Mesothelial cell of epicardium (in vitro differentiated cells): ENCODE measurements at regions not wholly inside any gene's neighbourhood (a gene's known extent, or its start where the extent isn't known, plus 50 kb on each side); places are given as distances from the start of the nearest gene placed in this dataset.
A peak's percentile ranks its signal among the peaks of the same experiment; 100 is the strongest.

ENCODE experiments used
- DNase-seq, 2 experiments: peaks; one replicate each; pipeline ENCODE4 v3.0.0; 2021; ENCODE audit warnings: low spot score in 2 of 2; ENCODE audit not compliant: unreplicated experiment in 2 of 2
- H3K27ac Mint-ChIP-seq: 2 replicates; pipeline ENCODE4 v1.8.0; 2021; ENCODE audit warnings: mixed read lengths
- H3K27me3 Mint-ChIP-seq: 2 replicates; pipeline ENCODE4 v1.8.0; 2021; ENCODE audit warnings: low read depth, mixed read lengths
- H3K36me3 Mint-ChIP-seq: 2 replicates; pipeline ENCODE4 v1.8.0; 2021; ENCODE audit warnings: mixed read lengths
- H3K4me1 Mint-ChIP-seq: 2 replicates; pipeline ENCODE4 v1.8.0; 2021; ENCODE audit warnings: mixed read lengths
- H3K4me3 Mint-ChIP-seq: 2 replicates; pipeline ENCODE4 v1.8.0; 2021; ENCODE audit warnings: mild to moderate bottlenecking, moderate library complexity, mixed read lengths
- H3K9me3 Mint-ChIP-seq: 2 replicates; pipeline ENCODE4 v1.8.0; 2021; ENCODE audit warnings: mixed read lengths
- CTCF ChIP-seq: fragments of 200-600 bp; sonication (generic); IDR thresholded peaks from one replicate; pipeline ENCODE4 v1.5.0; 2021; ENCODE audit warnings: antibody characterized with exemption; ENCODE audit not compliant: unreplicated experiment

GRCh38 chr2:49532702-49533101 lies 378.4 kb upstream of the FSHR start:
- Mint-ChIP-seq H3K4me1 (no peaks in the 10 kb centered on the region), H3K4me3 (no peak overlapping the region), H3K27ac (no peak overlapping the region), H3K27me3 (no peaks in the 10 kb centered on the region), H3K9me3 (peaks cover 69% of the 10 kb centered on the region), H3K36me3 (peaks cover 8% of the 10 kb centered on the region)
- DNase-seq, result no peak
- no peak for TF ChIP-seq CTCF

GRCh38 chr2:49515996-49516782 lies 361.9 kb upstream of the FSHR start:
- no peak for DNase-seq
- peaks cover 10% of the 10 kb centered on the region for H3K9me3 Mint-ChIP-seq
- H3K27ac Mint-ChIP-seq, result no peak overlapping the region
- peaks cover 9% of the 10 kb centered on the region for H3K4me1 Mint-ChIP-seq
- TF ChIP-seq CTCF, result no peak
- H3K36me3 Mint-ChIP-seq, result no peaks in the 10 kb centered on the region
- no peaks in the 10 kb centered on the region for H3K27me3 Mint-ChIP-seq
- H3K4me3 Mint-ChIP-seq, result no peak overlapping the region

- DNase-seq, result no peak
- Mint-ChIP-seq H3K9me3 (peaks cover 5% of the 10 kb centered on the region), H3K4me1 (peaks cover 12% of the 10 kb centered on the region), H3K36me3 (no peaks in the 10 kb centered on the region), H3K27ac (no peak overlapping the region), H3K4me3 (no peak overlapping the region), H3K27me3 (no peaks in the 10 kb centered on the region)
- no peak for TF ChIP-seq CTCF
Measured at GRCh38 chr2:49514201-49514600, 359.9 kb upstream of the FSHR start.

- H3K9me3 Mint-ChIP-seq, result peaks cover 15% of the 10 kb centered on the region
- H3K4me1 Mint-ChIP-seq, result no peaks in the 10 kb centered on the region
- DNase-seq, result no peak
- H3K27me3 Mint-ChIP-seq, result no peaks in the 10 kb centered on the region
- peaks cover 1% of the 10 kb centered on the region for H3K36me3 Mint-ChIP-seq
- H3K27ac Mint-ChIP-seq, result no peak overlapping the region
- no peak overlapping the region for H3K4me3 Mint-ChIP-seq
- peak; percentile 26 for TF ChIP-seq CTCF
Measured at GRCh38 chr2:49490710-49491109, 336.4 kb upstream of the FSHR start.

GRCh38 chr2:49487139-49487538 lies 332.8 kb upstream of the FSHR start:
- Mint-ChIP-seq H3K27me3 (no peaks in the 10 kb centered on the region), H3K4me1 (no peaks in the 10 kb centered on the region), H3K4me3 (no peak overlapping the region), H3K9me3 (peaks cover 11% of the 10 kb centered on the region), H3K36me3 (peaks cover 3% of the 10 kb centered on the region), H3K27ac (no peak overlapping the region)
- no peak for TF ChIP-seq CTCF
- no peak for DNase-seq
